ENCODE measurements at regions not wholly inside any gene's neighbourhood (a gene's known extent, or its start where the extent isn't known, plus 50 kb on each side); places are given as distances from the start of the nearest gene placed in this dataset.
"Not testable (repeated sequence)": the region's sequence is repeated elsewhere in the genome, so short reads cannot be mapped to it uniquely, and the experiment has no call there.

GRCh38 chr18:72984290-72984689 lies 116.5 kb upstream of the NETO1 start:
- TF ChIP-seq CTCF (IDR thresholded peaks at IDR 0.05), result no peak
- Mint-ChIP-seq H3K36me3 (ENCODE audit: low read depth) (no peaks in the 10 kb centered on the region), H3K4me3 (ENCODE audit: unreplicated experiment) (no peak overlapping the region), H3K4me1 (ENCODE audit: low read depth) (no peaks in the 10 kb centered on the region), H3K27ac (ENCODE audit: unreplicated experiment) (no peak overlapping the region), H3K27me3 (ENCODE audit: low read depth) (no peaks in the 10 kb centered on the region), H3K9me3 (ENCODE audit: low read depth) (peaks cover 32% of the 10 kb centered on the region)
- no peak for DNase-seq (ENCODE audit: low spot score)

- Mint-ChIP-seq H3K36me3 (ENCODE audit: low read depth) (no peaks in the 10 kb centered on the region), H3K27ac (ENCODE audit: unreplicated experiment) (no peak overlapping the region), H3K9me3 (ENCODE audit: low read depth) (peaks cover 20% of the 10 kb centered on the region), H3K4me1 (ENCODE audit: low read depth) (no peaks in the 10 kb centered on the region), H3K27me3 (ENCODE audit: low read depth) (no peaks in the 10 kb centered on the region), H3K4me3 (ENCODE audit: unreplicated experiment) (no peak overlapping the region)
- no peak for TF ChIP-seq CTCF (IDR thresholded peaks at IDR 0.05)
- no peak for DNase-seq (ENCODE audit: low spot score)
These were observed 106.1 kb upstream of the NETO1 start for GRCh38 chr18:72973841-72974240.

GRCh38 chr18:72965616-72966015 lies 97.8 kb upstream of the NETO1 start:
- Mint-ChIP-seq H3K4me1 (ENCODE audit: low read depth) (no peaks in the 10 kb centered on the region), H3K27ac (ENCODE audit: unreplicated experiment) (no peak overlapping the region), H3K9me3 (ENCODE audit: low read depth) (peaks cover 22% of the 10 kb centered on the region), H3K27me3 (ENCODE audit: low read depth) (no peaks in the 10 kb centered on the region), H3K36me3 (ENCODE audit: low read depth) (no peaks in the 10 kb centered on the region), H3K4me3 (ENCODE audit: unreplicated experiment) (no peak overlapping the region)
- no peak for DNase-seq (ENCODE audit: low spot score)
- TF ChIP-seq CTCF (IDR thresholded peaks at IDR 0.05), result no peak

GRCh38 chr18:72958195-72958594 lies 90.4 kb upstream of the NETO1 start:
- not testable (repeated sequence) for H3K27me3 Mint-ChIP-seq (ENCODE audit: low read depth); H3K36me3 Mint-ChIP-seq (ENCODE audit: low read depth); H3K4me3 Mint-ChIP-seq (ENCODE audit: unreplicated experiment); DNase-seq (ENCODE audit: low spot score); H3K27ac Mint-ChIP-seq (ENCODE audit: unreplicated experiment); H3K4me1 Mint-ChIP-seq (ENCODE audit: low read depth)
- peaks cover 49% of the 10 kb centered on the region for H3K9me3 Mint-ChIP-seq (ENCODE audit: low read depth)

GRCh38 chr18:72948439-72948838 lies 80.7 kb upstream of the NETO1 start:
- DNase-seq (ENCODE audit: low spot score), result no peak
- no peaks in the 10 kb centered on the region for H3K27me3 Mint-ChIP-seq (ENCODE audit: low read depth)
- no peaks in the 10 kb centered on the region for H3K36me3 Mint-ChIP-seq (ENCODE audit: low read depth)
- TF ChIP-seq CTCF (IDR thresholded peaks at IDR 0.05), result no peak
- no peak overlapping the region for H3K4me3 Mint-ChIP-seq (ENCODE audit: unreplicated experiment)
- H3K4me1 Mint-ChIP-seq (ENCODE audit: low read depth), result no peaks in the 10 kb centered on the region
- no peak overlapping the region for H3K27ac Mint-ChIP-seq (ENCODE audit: unreplicated experiment)
- peaks cover 6% of the 10 kb centered on the region for H3K9me3 Mint-ChIP-seq (ENCODE audit: low read depth)

- peaks cover 2% of the 10 kb centered on the region for H3K9me3 Mint-ChIP-seq (ENCODE audit: low read depth)
- no peaks in the 10 kb centered on the region for H3K27me3 Mint-ChIP-seq (ENCODE audit: low read depth)
- DNase-seq (ENCODE audit: low spot score), result no peak
- no peak overlapping the region for H3K27ac Mint-ChIP-seq (ENCODE audit: unreplicated experiment)
- H3K4me3 Mint-ChIP-seq (ENCODE audit: unreplicated experiment), result no peak overlapping the region
- no peak for TF ChIP-seq CTCF (IDR thresholded peaks at IDR 0.05)
- H3K4me1 Mint-ChIP-seq (ENCODE audit: low read depth), result no peaks in the 10 kb centered on the region
- no peaks in the 10 kb centered on the region for H3K36me3 Mint-ChIP-seq (ENCODE audit: low read depth)
These were observed 75.0 kb upstream of the NETO1 start for GRCh38 chr18:72942766-72943165.
